ENCODE measurements at regions not wholly inside any gene's neighbourhood (a gene's known extent, or its start where the extent isn't known, plus 50 kb on each side); places are given as distances from the start of the nearest gene placed in this dataset.

DNA sequence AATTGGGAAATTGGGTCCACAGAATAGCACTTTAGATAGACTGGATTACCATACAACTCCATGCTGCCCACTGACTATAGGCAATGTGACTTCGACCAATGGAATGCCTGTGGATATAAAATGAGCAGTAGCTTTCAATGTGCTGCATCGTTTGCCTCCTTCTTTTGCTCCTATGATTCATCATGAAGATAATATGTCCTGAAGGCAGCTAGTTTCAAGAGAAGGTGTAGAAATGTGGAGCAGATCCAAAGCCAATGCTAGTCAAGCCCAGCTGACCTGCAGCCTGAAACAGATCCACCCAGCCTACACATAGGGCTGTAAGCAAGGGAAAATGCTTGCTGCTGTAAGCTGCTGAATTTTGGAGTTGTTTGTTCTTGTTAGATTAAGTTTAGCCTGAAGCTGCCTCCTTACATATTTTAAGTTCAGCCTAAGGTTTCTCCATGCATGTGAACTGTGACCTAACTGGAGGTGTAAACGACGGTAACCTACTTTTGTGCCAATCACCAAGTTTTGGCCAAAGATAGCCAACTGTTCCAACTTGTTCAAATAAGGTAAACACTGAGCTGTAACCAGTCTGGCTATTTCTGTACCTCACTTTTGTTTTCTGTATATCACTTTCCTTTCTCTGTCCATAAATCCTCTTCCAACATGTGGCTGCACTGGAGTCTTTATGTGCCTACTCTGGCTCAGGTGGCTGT lies 169.1 kb upstream of the AVPR1A start:
- H3K9ac ChIP-seq (ENCODE audit: low read depth, low read length): no peak overlapping the region
- H3K4me1 ChIP-seq (ENCODE audit: control insufficient read depth, insufficient read depth, low read length): no peaks in the 10 kb centered on the region
- no peak overlapping the region for H3K27ac ChIP-seq (ENCODE audit: low read depth, low read length)
- H3K27me3 ChIP-seq (ENCODE audit: control insufficient read depth, insufficient read depth, low read length): no peaks in the 10 kb centered on the region
- no peaks in the 10 kb centered on the region for H3K36me3 ChIP-seq (ENCODE audit: control insufficient read depth, insufficient read depth, low read length)
- no peak overlapping the region for H3K4me3 ChIP-seq (ENCODE audit: low read depth, low read length)
- no peaks in the 10 kb centered on the region for H3K9me3 ChIP-seq (ENCODE audit: control insufficient read depth, insufficient read depth, low read length)

DNA sequence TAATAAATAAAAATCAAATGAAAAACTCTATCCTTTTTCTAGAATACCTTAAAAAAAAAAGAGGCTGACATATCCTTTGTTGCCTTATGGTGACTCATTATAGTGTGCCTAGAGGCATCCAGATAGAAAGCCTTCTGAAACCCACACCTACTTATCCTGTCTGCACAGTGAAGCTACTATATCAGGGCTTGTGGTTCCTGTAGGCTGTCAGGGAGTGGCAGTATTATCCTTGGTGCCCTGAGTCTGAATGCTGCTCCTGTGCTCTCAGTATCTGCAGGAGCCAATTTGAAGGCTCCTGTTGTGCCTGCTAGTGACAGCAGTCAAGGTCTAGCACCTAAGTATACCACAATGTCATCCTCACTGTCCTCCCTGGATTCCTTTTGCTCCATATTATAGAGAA lies 168.4 kb upstream of the AVPR1A start:
- Histone ChIP-seq H3K36me3 (ENCODE audit: control insufficient read depth, insufficient read depth, low read length) (no peaks in the 10 kb centered on the region), H3K9me3 (ENCODE audit: control insufficient read depth, insufficient read depth, low read length) (no peaks in the 10 kb centered on the region), H3K27me3 (ENCODE audit: control insufficient read depth, insufficient read depth, low read length) (no peaks in the 10 kb centered on the region), H3K9ac (ENCODE audit: low read depth, low read length) (no peak overlapping the region), H3K4me1 (ENCODE audit: control insufficient read depth, insufficient read depth, low read length) (no peaks in the 10 kb centered on the region), H3K27ac (ENCODE audit: low read depth, low read length) (no peak overlapping the region), H3K4me3 (ENCODE audit: low read depth, low read length) (no peak overlapping the region)

DNA sequence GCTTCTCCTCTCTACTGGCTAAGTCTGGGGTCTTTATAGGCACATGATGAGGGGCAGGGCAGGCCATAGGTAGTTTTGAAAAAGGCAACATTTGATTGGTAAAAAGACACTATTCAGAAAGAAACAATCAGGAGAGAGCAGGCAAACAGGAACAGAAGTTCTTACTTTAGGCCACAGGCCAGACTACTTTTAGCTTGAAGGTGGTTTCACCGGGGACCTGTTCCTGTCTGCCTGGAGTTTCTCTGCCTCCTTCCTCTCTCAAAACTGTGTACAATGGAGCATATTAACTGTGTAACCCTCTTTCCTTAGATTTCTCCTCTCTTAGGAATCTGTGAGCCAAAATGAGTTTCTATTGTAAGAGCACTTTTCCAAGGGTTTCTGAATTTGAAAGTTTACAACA lies 167.9 kb upstream of the AVPR1A start:
- Histone ChIP-seq H3K9ac (ENCODE audit: low read depth, low read length) (no peak overlapping the region), H3K9me3 (ENCODE audit: control insufficient read depth, insufficient read depth, low read length) (no peaks in the 10 kb centered on the region), H3K36me3 (ENCODE audit: control insufficient read depth, insufficient read depth, low read length) (no peaks in the 10 kb centered on the region), H3K4me3 (ENCODE audit: low read depth, low read length) (no peak overlapping the region), H3K27me3 (ENCODE audit: control insufficient read depth, insufficient read depth, low read length) (no peaks in the 10 kb centered on the region), H3K27ac (ENCODE audit: low read depth, low read length) (no peak overlapping the region), H3K4me1 (ENCODE audit: control insufficient read depth, insufficient read depth, low read length) (no peaks in the 10 kb centered on the region)

DNA sequence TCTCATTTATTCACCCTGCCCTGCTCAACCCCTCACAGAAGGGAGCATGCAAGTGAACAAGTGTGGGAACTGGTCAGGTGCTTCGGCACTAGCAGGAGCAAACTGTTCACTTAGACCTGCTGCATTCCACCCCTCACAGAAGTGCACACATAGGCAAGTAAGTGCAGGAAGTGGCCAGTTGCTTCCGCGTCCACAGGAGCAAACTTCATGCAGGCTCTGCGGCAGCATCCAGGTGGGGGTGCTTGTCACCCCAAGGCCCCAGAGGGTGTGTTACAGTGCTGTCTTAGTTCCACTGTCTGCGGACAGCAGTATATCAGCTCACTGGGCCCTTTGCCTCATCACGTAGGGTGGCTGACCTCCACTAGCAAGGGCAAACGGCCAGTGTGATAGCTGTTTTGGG lies 167.3 kb upstream of the AVPR1A start:
- Histone ChIP-seq H3K9me3 (ENCODE audit: control insufficient read depth, insufficient read depth, low read length) (no peaks in the 10 kb centered on the region), H3K4me1 (ENCODE audit: control insufficient read depth, insufficient read depth, low read length) (no peaks in the 10 kb centered on the region), H3K27me3 (ENCODE audit: control insufficient read depth, insufficient read depth, low read length) (no peaks in the 10 kb centered on the region), H3K27ac (ENCODE audit: low read depth, low read length) (no peak overlapping the region), H3K36me3 (ENCODE audit: control insufficient read depth, insufficient read depth, low read length) (no peaks in the 10 kb centered on the region), H3K9ac (ENCODE audit: low read depth, low read length) (no peak overlapping the region), H3K4me3 (ENCODE audit: low read depth, low read length) (no peak overlapping the region)

DNA sequence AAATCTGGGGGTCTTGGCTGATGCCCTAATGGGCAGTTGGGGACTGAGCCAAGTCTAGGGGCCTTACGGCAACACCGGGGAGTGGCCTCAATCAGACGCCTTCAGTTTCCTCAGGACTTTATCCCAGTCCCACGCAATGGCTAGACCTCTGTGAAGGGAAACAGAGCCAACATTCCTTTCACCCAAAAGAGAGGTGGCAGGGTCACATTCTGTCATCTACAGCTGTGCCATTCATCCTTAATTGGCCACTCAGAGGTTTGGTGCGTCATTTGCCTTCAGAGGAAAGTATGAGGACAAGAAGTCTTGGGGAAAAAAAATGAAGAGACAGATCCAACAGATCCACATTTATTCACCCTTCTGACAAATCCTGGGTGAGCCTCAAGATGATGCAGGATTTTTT lies 166.9 kb upstream of the AVPR1A start:
- no peak overlapping the region for H3K27ac ChIP-seq (ENCODE audit: low read depth, low read length)

DNA sequence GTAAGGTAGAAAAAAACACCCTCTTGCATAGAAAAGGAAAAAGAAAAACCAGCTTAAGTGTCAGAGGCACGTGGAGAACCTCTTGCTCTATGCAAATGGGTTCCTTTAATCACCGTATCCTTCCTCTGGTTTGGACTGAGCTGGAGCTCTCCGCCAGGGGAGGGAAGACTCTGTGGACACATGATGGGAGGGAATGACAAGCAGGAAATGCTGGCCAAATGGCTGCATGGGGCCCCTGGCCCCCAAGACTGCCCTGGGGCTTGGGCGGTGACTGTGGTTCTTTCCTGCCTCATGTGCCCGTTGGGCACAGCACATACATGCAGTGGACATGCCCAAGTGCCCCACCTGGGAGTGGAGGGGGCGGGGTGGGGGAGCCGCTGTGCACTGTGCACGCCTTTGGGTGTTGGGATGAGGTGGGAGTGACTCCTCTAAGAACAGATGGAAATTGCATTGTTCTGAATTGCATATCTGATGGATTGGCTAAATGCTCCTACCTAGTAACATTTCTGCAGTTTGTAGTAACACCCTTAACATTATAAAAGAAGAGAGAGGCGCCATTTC lies 166.4 kb upstream of the AVPR1A start:
- H3K4me3 ChIP-seq (ENCODE audit: low read depth, low read length): no peak overlapping the region

More for the DNA sequence above, 166.9 kb upstream of the AVPR1A start:
- Histone ChIP-seq H3K9ac (ENCODE audit: low read depth, low read length) (no peak overlapping the region), H3K4me1 (ENCODE audit: control insufficient read depth, insufficient read depth, low read length) (no peaks in the 10 kb centered on the region), H3K27me3 (ENCODE audit: control insufficient read depth, insufficient read depth, low read length) (no peaks in the 10 kb centered on the region), H3K4me3 (ENCODE audit: low read depth, low read length) (no peak overlapping the region), H3K36me3 (ENCODE audit: control insufficient read depth, insufficient read depth, low read length) (no peaks in the 10 kb centered on the region), H3K9me3 (ENCODE audit: control insufficient read depth, insufficient read depth, low read length) (no peaks in the 10 kb centered on the region)

DNA sequence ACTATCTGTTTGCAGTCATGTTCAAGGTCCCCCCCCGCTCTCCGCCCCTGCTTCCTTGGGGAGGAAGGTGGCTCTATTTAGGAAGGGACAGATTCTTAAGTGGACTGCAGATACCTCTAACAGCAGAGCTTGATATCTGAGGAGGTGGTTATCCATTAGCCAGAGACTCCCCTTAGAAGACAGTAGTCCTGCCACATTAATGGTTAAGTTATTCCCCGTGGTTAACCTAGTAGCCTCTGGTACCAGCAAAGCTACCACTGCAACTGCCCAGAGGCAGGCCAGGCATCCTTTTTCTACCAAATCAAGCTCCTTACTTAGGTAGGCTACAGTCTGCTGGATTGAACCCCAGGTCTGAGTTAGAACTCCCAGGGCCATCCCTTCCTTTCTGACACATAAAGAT lies 162.1 kb upstream of the AVPR1A start:
- Histone ChIP-seq H3K36me3 (ENCODE audit: control insufficient read depth, insufficient read depth, low read length) (no peaks in the 10 kb centered on the region), H3K27ac (ENCODE audit: low read depth, low read length) (no peak overlapping the region), H3K9me3 (ENCODE audit: control insufficient read depth, insufficient read depth, low read length) (peaks cover 5% of the 10 kb centered on the region; the same call in 1 of the 2 replicates), H3K27me3 (ENCODE audit: control insufficient read depth, insufficient read depth, low read length) (no peaks in the 10 kb centered on the region), H3K9ac (ENCODE audit: low read depth, low read length) (no peak overlapping the region), H3K4me1 (ENCODE audit: control insufficient read depth, insufficient read depth, low read length) (no peaks in the 10 kb centered on the region), H3K4me3 (ENCODE audit: low read depth, low read length) (no peak overlapping the region)

More for the DNA sequence above, 166.4 kb upstream of the AVPR1A start:
- Histone ChIP-seq H3K27me3 (ENCODE audit: control insufficient read depth, insufficient read depth, low read length) (no peaks in the 10 kb centered on the region), H3K9ac (ENCODE audit: low read depth, low read length) (no peak overlapping the region), H3K36me3 (ENCODE audit: control insufficient read depth, insufficient read depth, low read length) (no peaks in the 10 kb centered on the region), H3K27ac (ENCODE audit: low read depth, low read length) (no peak overlapping the region), H3K9me3 (ENCODE audit: control insufficient read depth, insufficient read depth, low read length) (no peaks in the 10 kb centered on the region), H3K4me1 (ENCODE audit: control insufficient read depth, insufficient read depth, low read length) (no peaks in the 10 kb centered on the region)

DNA sequence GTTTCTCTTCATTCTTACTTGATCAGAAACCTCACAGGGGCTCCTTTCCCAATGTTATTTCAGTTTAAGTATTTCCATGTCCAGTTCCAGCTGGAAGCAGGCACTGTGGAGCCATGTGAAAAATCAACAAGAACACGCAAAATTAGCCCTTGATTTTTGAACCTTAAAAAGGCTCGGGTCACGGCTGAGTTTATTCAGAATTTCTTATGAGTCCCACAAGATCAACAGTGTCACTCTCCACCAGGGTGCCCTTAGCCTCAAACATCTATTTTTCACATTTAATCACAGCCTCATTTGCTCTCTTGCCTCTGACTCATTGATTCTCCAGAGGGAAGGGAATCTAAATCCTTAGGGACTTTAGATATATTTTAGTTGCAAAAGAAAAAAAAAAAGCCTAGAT lies 157.7 kb upstream of the AVPR1A start:
- Histone ChIP-seq H3K27ac (ENCODE audit: low read depth, low read length) (no peak overlapping the region), H3K9ac (ENCODE audit: low read depth, low read length) (no peak overlapping the region), H3K4me1 (ENCODE audit: control insufficient read depth, insufficient read depth, low read length) (no peaks in the 10 kb centered on the region), H3K27me3 (ENCODE audit: control insufficient read depth, insufficient read depth, low read length) (no peaks in the 10 kb centered on the region), H3K9me3 (ENCODE audit: control insufficient read depth, insufficient read depth, low read length) (peaks cover 5% of the 10 kb centered on the region; the same call in 1 of the 2 replicates), H3K4me3 (ENCODE audit: low read depth, low read length) (no peak overlapping the region), H3K36me3 (ENCODE audit: control insufficient read depth, insufficient read depth, low read length) (no peaks in the 10 kb centered on the region)

DNA sequence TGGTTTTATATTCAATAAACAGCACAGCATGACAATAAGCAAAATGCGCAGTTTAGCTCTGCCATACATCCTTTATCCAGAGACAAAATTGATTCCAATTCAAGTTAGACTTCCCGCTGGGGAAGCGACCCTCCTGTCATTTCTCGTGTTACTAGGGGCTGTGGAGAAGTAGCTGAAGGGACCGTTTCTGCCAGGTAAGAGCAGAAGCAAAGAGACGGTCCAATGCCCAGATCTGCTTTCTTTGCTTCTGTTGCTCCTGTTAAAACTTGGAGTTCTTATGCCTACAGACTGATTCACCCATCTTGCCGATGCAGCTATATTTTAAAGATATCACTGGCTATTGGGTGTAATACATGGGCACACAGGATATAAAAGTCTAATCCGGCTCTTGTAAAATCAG lies 156.8 kb upstream of the AVPR1A start:
- no peak overlapping the region for H3K9ac ChIP-seq (ENCODE audit: low read depth, low read length)
- H3K27ac ChIP-seq (ENCODE audit: low read depth, low read length): no peak overlapping the region
- H3K9me3 ChIP-seq (ENCODE audit: control insufficient read depth, insufficient read depth, low read length): peaks cover 5% of the 10 kb centered on the region; the same call in 1 of the 2 replicates
- H3K27me3 ChIP-seq (ENCODE audit: control insufficient read depth, insufficient read depth, low read length): no peaks in the 10 kb centered on the region
- H3K4me1 ChIP-seq (ENCODE audit: control insufficient read depth, insufficient read depth, low read length): no peaks in the 10 kb centered on the region
- H3K36me3 ChIP-seq (ENCODE audit: control insufficient read depth, insufficient read depth, low read length): no peaks in the 10 kb centered on the region
- H3K4me3 ChIP-seq (ENCODE audit: low read depth, low read length): no peak overlapping the region

DNA sequence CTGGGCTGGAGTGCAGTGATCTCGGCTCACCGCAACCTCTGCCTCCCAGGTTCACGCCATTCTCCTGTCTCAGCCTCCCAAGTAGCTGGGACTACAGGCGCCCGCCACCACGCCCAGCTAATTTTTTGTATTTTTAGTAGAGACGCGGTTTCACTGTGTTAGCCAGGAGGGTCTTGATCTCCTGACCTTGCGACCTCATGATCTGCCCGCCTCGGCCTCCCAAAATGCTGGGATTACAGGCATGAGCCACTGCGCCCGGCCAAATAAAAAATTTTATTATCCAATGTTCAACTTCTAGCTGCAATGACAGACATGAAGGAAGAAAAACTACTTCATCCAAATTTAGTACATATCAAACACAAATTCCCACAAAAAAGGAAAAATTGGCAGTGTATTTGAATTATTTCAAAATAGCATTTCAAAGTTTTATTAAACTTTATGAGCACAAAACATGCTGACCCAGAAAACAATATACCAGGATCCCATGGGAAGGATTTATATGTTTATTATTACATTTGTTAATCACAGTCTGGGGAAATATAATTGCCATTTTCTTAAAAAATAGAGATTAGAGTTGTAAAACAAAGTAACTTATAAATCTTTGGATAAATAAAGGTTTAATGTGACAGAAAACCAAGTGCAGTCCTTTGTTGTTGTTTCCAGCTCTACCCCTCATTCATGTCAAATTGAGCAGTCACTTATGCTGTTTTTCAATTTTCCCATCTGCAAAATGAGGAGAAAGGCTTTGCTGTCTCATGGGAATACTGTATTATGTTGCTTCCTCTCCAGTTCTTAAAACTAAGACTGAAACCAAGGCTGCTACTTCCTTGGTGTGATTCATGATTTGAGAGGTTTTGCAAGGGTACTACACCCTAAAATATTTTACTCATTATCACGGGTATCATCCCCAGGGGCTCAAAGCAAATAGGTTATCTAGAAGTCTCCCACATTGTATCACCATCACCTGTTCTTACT lies 155.2 kb upstream of the AVPR1A start:
- Histone ChIP-seq H3K9me3 (ENCODE audit: control insufficient read depth, insufficient read depth, low read length) (peaks cover 5% of the 10 kb centered on the region; the same call in 1 of the 2 replicates), H3K4me1 (ENCODE audit: control insufficient read depth, insufficient read depth, low read length) (peaks cover 11% of the 10 kb centered on the region; the same call in 1 of the 2 replicates), H3K9ac (ENCODE audit: low read depth, low read length) (no peak overlapping the region), H3K36me3 (ENCODE audit: control insufficient read depth, insufficient read depth, low read length) (no peaks in the 10 kb centered on the region), H3K27ac (ENCODE audit: low read depth, low read length) (no peak overlapping the region), H3K4me3 (ENCODE audit: low read depth, low read length) (no peak overlapping the region), H3K27me3 (ENCODE audit: control insufficient read depth, insufficient read depth, low read length) (no peaks in the 10 kb centered on the region)

DNA sequence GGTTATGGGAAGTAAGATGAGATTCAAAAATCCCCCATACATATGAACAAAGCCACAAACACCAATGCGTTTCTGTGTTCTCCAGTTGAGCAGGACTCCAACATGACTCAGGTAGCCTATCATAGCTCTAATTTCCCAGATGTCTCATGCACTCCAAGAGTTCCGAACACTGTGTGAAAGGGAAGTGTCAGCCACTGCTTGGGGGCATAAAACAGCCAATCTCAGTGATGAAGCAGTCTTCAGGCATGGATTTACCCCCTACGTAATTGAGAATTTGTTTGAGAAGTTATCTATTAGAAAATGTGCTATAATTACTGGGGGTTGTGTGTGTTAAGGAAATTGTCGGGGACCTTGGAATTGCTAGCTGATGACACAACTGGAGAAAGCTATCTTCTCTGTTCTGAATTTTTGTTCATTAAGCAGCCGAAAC lies 153.9 kb upstream of the AVPR1A start:
- H3K4me1 ChIP-seq (ENCODE audit: control insufficient read depth, insufficient read depth, low read length): peaks cover 12% of the 10 kb centered on the region; the same call in 1 of the 2 replicates
- no peak overlapping the region for H3K27ac ChIP-seq (ENCODE audit: low read depth, low read length)

More for the DNA sequence above, 153.9 kb upstream of the AVPR1A start:
- H3K9me3 ChIP-seq (ENCODE audit: control insufficient read depth, insufficient read depth, low read length): no peaks in the 10 kb centered on the region
- H3K36me3 ChIP-seq (ENCODE audit: control insufficient read depth, insufficient read depth, low read length): no peaks in the 10 kb centered on the region
- no peak overlapping the region for H3K4me3 ChIP-seq (ENCODE audit: low read depth, low read length)
- H3K9ac ChIP-seq (ENCODE audit: low read depth, low read length): no peak overlapping the region
- no peaks in the 10 kb centered on the region for H3K27me3 ChIP-seq (ENCODE audit: control insufficient read depth, insufficient read depth, low read length)
